Spleen (tissue), 7 donors: ENCODE measurements at regions not wholly inside any gene's neighbourhood (a gene's known extent, or its start where the extent isn't known, plus 50 kb on each side); places are given as distances from the start of the nearest gene placed in this dataset.

Source experiments
- POLR2A ChIP-seq, 3 donors: fragments of 450-650 bp; IDR thresholded peaks; one replicate each; pipeline ENCODE4 v1.5.1; 2017; ENCODE audit warnings: antibody characterized with exemption in 3 of 3, mild to moderate bottlenecking in 1 of 3
- POLR2AphosphoS5 ChIP-seq, 3 donors: sonication (generic); formaldehyde crosslinking; IDR thresholded peaks; one replicate each; pipeline ENCODE4 v1.5.1; 2017; ENCODE audit warnings: antibody characterized with exemption in 3 of 3
- TF ChIP-seq, protein P1 (sequence below), 11 experiments: fragments of 200-600 bp in 7 of 11; fragments of 450-650 bp in 4 of 11; sonication (generic) in 4 of 11; IDR thresholded peaks in 8 of 11; conservative IDR thresholded peaks in 3 of 11; 1 replicate in 7 of 11; 2 replicates in 4 of 11; pipeline versions ENCODE4 v1.4.0 to v1.8.0; 2016 to 2021; ENCODE audit warnings: antibody characterized with exemption in 11 of 11, inconsistent platforms in 4 of 11, mild to moderate bottlenecking in 1 of 11
- donor health status: DM: no; HTN: no; CAD: no; lungs with moderate emphysema.
- donor health status: DM: no; HTN: no; CAD: no.
- donor health status: DM: no; HTN: no; CAD: no.

DNA sequence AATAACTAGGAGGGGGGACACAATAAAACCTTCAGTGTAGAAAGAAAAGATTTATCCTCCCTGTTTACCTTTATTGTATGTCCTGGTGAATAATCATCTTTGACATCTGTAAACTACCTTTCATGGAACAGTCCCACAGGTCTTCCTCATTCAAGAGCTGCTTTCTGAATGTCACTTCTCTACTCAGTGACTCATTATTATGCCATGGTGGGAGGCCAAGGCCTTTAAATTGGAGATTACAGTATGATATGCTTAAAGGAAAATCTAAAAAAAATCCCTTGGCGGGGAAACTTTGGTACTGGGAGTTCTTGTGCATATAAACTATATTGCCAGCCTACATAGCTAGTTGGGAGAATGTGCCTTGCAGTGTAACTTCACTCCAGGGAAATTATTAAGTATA lies 713.0 kb downstream of the TDRD15 start:
- TF ChIP-seq, protein P1, sequence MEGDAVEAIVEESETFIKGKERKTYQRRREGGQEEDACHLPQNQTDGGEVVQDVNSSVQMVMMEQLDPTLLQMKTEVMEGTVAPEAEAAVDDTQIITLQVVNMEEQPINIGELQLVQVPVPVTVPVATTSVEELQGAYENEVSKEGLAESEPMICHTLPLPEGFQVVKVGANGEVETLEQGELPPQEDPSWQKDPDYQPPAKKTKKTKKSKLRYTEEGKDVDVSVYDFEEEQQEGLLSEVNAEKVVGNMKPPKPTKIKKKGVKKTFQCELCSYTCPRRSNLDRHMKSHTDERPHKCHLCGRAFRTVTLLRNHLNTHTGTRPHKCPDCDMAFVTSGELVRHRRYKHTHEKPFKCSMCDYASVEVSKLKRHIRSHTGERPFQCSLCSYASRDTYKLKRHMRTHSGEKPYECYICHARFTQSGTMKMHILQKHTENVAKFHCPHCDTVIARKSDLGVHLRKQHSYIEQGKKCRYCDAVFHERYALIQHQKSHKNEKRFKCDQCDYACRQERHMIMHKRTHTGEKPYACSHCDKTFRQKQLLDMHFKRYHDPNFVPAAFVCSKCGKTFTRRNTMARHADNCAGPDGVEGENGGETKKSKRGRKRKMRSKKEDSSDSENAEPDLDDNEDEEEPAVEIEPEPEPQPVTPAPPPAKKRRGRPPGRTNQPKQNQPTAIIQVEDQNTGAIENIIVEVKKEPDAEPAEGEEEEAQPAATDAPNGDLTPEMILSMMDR (IDR thresholded peaks at IDR 0.05 in 8 of 11, conservative IDR thresholded peaks at IDR 0.05 in 3 of 11), result no peak
- no peak for TF ChIP-seq POLR2A (IDR thresholded peaks at IDR 0.05)
- no peak for TF ChIP-seq POLR2AphosphoS5 (IDR thresholded peaks at IDR 0.05)
